ENCODE measurements at regions not wholly inside any gene's neighbourhood (a gene's known extent, or its start where the extent isn't known, plus 50 kb on each side); places are given as distances from the start of the nearest gene placed in this dataset.

GRCh38 chr9:129285979-129286772 lies 108.1 kb upstream of the IER5L start:
- no peak for DNase-seq (ENCODE audit: low spot score)

GRCh38 chr9:129285382-129285781 lies 107.3 kb upstream of the IER5L start:
- no peak for DNase-seq (ENCODE audit: low spot score)

GRCh38 chr9:129284607-129285291 lies 106.7 kb upstream of the IER5L start:
- DNase-seq (ENCODE audit: low spot score), result no peak

GRCh38 chr9:129283705-129284606 lies 105.9 kb upstream of the IER5L start:
- no peak for DNase-seq (ENCODE audit: low spot score)

GRCh38 chr9:129283291-129283691 lies 105.2 kb upstream of the IER5L start:
- DNase-seq (ENCODE audit: low spot score), result no peak

GRCh38 chr9:129282731-129283211 lies 104.7 kb upstream of the IER5L start:
- DNase-seq (ENCODE audit: low spot score), result no peak

- no peak for DNase-seq (ENCODE audit: low spot score)
Observed at GRCh38 chr9:129282272-129282671, 104.2 kb upstream of the IER5L start.

- DNase-seq (ENCODE audit: low spot score), result no peak
Observed at GRCh38 chr9:129281506-129282145, 103.6 kb upstream of the IER5L start.

- no peak for DNase-seq (ENCODE audit: low spot score)
Observed at GRCh38 chr9:129280623-129281271, 102.7 kb upstream of the IER5L start.

- DNase-seq (ENCODE audit: low spot score), result no peak
Observed at GRCh38 chr9:129280236-129280622, 102.2 kb upstream of the IER5L start.

GRCh38 chr9:129278391-129279237 lies 100.6 kb upstream of the IER5L start:
- DNase-seq (ENCODE audit: low spot score), result no peak

- no peak for DNase-seq (ENCODE audit: low spot score)
Observed at GRCh38 chr9:129276486-129277230, 98.6 kb upstream of the IER5L start.

GRCh38 chr9:129275626-129276247 lies 97.7 kb upstream of the IER5L start:
- DNase-seq (ENCODE audit: low spot score), result no peak

- no peak for DNase-seq (ENCODE audit: low spot score)
Observed at GRCh38 chr9:129273941-129274684, 96.1 kb upstream of the IER5L start.

- DNase-seq (ENCODE audit: low spot score), result no peak
Observed at GRCh38 chr9:129273136-129273895, 95.3 kb upstream of the IER5L start.

- DNase-seq (ENCODE audit: low spot score), result no peak
Observed at GRCh38 chr9:129272348-129273025, 94.4 kb upstream of the IER5L start.

GRCh38 chr9:129270903-129271431 lies 92.9 kb upstream of the IER5L start:
- DNase-seq (ENCODE audit: low spot score), result no peak
